GM18907 (cell line): ENCODE measurements at regions not wholly inside any gene's neighbourhood (a gene's known extent, or its start where the extent isn't known, plus 50 kb on each side); places are given as distances from the start of the nearest gene placed in this dataset.

ENCODE experiments used
- ATAC-seq: cut with Tn5 transposase; IDR thresholded peaks from one replicate; pipeline ENCODE4 v1.9.1; 2021; ENCODE audit warnings: mild to moderate bottlenecking, moderate library complexity; ENCODE audit not compliant: unreplicated experiment

DNA sequence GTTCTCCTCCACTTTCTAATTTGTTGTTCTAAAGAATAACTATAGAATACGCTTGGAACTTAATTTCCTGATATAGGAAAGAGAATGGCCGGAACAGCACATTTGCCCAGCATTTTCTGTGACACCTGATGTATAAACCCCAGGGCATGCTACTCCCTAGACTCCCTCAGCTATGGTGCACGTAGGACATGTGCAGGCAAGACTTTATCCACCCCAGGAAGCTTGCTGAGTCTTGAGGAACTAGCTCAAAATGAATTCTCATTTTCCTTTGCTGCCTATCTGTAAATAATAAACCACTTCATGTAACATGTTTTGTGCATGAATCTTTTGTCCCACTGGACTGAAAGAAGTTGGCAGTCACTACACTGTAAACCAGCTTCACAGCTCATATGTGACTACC lies 535.8 kb upstream of the SLITRK1 start:
- ATAC-seq: no peak

DNA sequence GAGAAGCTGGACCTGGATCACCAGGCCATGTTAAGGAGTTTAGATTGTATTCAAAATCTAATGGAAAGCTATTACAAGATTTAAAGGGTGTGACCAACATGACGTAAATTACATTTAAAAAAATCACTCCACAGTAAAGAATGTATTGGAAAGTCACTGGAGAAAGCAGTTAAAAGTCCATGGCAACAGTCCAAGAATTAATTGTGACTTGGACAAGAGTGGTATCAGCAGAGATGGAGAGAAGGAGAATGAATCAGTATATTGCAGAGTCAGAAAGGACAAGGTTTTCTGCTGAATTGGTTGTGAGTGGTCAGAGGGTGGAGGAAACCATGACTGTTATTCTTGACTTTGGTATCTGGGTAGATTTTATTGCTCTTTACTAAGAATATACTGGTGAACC lies 535.1 kb upstream of the SLITRK1 start:
- ATAC-seq: no peak

DNA sequence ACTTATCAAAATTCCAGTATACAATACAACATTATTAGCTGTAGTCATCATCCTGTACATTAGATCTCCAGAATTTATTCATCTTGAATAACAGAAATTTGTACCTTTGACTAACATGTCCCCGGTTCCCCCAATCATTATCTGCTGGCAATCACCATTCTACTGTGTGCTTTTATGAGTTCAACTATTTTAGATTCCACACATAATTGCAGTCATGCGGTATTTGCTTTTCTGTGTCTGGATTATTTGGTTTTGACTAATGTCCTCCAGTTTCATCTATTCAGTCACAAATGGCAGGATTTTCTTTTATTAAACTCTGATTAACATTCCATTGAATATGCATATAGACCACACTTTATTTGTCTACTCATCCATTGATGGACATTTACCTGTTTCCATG lies 530.7 kb upstream of the SLITRK1 start:
- ATAC-seq: no peak

DNA sequence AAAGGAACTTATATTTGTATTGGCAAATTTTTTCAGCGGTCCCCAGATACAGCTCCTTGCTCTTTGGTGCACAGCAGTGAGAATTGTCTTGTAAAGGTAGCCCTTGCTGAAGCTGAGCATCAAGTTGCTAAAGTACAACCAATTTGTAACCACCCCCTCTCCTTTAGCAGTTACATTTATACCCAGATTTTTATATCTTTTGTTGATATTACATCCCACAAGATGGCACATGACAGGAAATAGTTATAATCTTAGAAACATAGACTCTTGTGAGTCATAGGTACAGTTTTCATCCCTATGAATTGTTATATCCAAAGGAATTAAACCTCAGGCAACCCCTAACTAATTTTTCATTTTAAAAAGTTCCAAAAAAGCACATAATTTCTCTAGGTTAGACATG lies 523.0 kb upstream of the SLITRK1 start:
- no peak for ATAC-seq

DNA sequence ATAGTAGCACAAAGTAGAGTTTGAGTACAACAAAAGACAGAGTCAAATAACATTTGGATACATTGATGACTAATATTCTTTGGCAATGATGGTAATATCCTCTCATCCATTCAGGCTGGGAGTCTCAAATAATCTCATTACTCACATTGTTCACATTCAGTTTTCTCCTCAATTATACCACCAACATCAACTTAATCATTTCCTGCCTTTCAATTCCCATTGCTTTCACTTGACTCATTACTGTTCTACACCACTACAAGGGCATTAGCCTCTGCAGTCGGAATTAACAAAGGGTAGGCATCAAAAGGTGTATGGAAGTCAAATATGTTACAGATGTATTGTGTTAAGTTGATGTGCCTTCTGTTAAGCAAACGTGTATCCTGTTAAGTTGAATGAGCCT lies 518.4 kb upstream of the SLITRK1 start:
- ATAC-seq: no peak

DNA sequence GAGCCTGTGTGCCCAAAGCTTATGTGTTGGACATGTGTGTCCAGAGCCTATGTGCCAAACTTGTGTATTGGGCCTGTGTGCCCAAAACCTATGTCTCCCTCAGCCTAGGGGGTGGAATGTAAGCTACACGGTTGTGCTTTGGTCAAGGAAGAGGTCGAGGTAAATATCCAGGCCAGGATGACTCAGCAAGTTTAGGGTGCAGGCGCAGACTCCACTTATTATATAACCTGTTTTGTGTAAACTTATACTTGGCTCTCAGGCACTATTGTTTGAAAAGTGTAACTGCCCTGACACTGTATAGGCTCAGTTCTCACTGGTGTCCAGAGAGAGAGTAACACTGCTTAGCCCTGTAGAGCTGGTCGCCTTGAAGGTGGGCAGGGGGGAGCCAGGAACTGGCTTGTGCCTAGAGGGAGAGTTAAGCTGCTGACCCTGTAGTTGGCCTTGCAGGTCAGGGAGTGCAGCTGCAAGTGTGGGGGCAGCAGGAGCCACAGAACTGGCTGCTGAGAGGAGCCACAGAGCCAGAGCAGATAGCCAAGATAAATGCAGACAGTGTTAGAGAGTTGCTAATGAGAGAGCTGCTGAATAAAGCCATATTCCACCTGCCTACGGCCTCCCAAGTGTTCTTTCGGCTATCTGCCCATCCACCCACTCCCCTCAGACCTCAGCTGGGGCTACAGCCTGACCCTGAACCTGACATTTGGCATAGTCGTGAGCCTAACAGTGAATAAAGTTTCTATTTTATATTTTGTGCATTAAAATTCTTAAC lies 517.2 kb upstream of the SLITRK1 start:
- no peak for ATAC-seq

DNA sequence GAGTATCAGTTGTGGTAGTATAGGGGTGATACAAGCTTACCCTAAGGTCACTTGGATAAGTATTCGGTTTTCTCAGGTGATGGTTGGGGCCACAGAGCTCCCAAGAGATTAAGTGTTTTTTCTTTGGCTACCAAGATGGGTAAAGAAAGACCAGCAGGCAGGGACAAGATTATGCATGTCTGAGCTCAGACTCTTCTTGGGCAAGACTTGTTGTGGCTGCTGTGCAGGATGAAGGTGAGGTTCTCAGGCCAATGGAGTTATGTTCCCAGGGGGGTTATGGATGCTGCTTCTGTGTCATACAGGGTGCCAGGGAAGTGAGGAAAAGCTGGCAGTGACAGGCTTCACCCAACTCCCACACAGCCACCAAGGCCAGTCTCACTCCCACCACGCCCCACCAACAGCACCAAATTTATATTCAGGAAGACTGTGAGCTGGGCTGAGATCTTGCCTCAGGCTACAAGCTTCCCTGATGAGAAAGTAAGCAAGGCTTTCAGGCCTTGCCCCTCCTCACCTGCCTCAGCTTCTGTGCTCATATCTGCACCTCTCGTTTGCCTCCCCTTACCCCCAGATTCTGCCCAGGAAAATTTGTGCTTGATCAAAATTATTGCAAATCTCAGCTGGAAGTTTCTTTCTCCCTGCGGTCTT lies 511.8 kb upstream of the SLITRK1 start:
- no peak for ATAC-seq

DNA sequence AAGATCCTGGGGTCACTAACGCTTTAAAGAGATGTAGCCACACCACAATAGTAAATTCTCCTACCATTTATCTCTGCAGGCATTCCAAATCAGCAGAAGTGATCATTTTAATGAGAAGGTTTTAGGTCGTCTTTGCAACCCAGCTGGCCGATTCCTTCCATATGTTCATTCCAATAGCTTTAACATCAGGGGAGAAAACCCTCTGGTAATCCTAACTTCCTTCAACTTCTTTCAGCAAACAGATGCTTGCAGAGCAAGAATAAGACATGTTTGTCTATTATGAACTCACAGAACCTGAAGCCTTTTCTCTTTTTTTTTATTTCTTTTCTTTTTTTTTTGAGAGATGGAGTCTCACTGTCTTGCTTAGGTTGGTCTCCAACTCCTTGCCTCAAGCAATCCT lies 498.6 kb upstream of the SLITRK1 start:
- ATAC-seq: no peak

DNA sequence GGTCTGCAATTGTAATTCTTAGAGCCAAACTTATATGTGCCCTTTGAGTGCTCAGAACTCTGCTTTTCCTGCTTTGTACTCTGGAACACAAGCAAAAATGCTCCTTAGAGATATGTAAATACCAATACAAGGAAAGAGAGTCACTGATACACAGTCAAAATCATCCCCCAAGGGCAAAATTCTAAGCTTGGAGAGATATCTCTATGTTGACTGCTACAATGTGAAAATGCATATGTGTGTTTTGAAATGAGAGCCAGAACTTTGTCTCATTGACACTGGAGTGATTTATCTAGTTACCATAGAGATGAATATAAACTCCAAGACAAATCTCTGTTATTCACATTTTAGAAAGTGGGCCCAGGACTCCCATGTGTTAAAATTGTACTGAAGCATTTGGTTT lies 494.8 kb upstream of the SLITRK1 start:
- no peak for ATAC-seq

DNA sequence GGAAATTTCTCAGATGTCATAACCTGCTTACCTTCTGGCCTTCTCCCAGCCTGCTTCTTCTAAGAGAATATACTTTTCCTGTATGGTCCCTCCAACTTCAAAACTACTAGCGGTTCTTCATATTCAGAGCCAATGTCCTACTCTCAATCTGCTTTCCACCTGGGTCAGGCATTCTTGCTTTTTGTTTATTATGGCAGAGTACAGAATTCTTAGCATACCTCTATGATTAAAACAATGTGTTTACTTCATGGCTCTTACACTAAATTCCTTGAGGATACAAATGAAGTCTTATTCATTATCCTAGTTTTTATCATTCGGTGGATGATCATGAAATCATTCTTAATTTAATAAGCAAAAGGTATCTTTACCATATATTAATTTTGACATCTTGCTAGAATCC lies 484.2 kb upstream of the SLITRK1 start:
- ATAC-seq: no peak

DNA sequence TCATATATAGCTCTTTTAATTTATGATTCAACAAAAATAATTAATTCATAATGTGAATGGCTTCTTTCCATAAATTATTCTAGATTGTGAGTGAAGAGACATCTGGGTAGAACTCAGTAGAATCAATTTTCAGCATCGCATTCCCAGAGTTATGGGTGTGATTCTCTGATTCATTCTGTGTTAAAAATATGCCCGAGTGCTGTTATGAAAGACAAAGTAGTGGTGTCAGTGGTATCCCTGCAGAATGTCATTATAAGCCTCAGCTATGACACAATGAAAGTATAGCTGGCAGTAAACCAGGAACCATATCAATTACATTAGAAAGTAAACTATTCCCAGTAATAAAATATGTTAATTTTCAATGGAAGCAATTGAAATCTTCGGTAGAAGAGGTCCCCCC lies 480.5 kb upstream of the SLITRK1 start:
- ATAC-seq: no peak

DNA sequence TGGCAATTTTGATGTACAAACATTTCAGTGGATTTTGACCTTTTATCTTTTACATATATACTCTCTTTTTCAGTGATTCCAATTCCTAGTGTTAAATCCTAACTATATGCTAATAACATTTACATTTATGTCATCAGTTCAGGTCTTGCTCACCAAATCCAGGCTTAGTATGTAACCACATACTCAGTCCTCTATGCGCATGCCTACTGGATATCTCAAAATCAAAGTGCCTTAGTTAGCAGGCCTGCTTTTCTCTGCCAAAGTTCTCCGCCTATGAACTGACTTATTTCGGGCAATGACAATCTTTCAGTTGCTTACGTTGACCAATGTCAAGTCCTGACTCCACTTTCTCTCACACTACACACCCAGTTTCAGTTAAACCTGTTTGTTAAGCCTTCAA lies 478.5 kb upstream of the SLITRK1 start:
- no peak for ATAC-seq

DNA sequence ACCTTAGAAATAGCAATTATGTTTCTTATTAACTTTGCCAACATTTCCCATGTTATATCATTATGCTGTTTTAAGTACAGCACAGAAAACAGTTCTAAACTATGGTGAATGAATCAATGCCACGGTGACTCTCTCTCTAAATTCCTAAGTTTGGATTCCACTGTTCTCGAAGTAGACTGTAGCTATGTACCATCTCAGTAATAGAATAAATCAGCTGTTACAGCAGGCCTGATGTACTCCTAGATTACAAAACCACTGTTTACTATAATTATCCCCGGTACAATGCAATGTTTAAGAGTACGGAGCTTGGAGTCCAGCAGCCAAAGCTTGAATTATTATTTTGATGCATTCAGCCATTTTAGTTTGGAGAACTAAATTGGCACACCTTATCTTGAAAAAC lies 476.3 kb upstream of the SLITRK1 start:
- no peak for ATAC-seq

DNA sequence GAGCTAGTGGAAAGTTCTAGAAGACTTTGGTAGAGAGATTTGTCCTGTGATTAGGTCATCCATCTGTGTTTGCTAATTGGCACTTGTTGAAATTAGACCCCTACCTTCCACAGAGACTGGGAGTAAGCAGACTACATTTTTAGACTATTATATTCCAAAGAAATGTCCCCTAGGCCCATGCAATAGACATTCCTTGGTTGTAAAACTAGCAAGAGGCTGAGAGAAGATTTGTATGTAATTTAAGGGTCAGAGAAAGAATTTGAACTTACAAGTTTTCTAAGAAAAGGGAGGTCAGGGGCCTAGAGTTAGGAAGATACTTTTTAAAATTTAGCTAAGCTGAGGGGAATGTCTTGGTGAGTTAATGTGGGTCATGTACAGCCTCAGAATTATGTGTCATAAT lies 470.7 kb upstream of the SLITRK1 start:
- no peak for ATAC-seq

DNA sequence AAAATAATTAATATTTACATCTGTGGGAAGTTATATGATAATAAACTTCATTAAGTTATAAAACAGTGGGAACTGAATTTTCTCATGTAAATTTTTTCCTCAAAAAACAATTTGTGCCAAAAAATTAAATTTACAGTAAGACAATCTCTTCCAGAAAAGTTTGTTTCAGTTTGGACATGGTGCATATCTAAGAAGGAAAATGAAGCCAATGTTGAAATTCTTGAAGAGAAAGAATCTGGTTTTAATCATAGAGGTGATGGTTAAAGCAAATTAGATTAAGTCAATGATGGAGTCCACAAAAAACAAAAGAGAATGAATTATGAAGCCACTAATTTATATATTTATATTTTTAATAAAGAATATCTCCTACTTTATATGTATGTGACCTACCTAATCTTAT lies 457.2 kb upstream of the SLITRK1 start:
- no peak for ATAC-seq

DNA sequence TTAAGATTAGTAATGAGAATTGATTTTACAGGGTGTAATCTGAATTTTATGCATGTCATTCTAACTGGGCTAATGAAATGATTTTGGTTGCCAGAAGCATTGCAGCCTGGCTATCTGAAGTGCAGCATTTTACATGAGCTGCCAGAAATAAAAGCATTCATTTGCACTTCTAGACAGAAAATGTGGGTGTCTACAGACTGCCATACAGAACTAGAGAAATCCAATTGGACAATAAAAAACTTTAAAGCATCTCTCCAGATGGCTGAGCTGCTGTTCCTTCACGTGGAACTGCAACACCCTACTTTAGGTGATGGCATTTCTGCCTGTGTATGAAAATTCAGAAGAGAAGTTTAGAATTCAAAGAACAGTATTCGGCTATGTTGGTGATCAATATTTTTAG lies 450.1 kb upstream of the SLITRK1 start:
- ATAC-seq: no peak

DNA sequence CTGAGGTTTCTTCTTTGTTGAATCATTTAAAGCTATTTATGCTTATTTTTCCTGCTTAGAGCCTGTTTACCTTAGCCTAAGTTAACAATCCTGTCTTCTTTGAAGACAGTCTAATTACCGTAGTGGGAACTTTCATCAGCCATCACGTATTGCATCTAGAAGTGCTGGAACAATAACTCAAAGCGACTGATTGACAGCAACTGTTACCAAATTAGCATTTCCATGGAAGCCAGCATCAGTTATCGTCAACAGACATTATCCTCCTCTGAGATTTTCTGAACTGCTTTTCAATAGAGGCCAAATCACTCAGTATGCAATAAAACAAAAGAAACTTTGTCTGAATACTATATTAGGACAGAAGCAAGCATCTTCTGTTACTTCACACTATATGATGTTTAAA lies 433.3 kb upstream of the SLITRK1 start:
- no peak for ATAC-seq

DNA sequence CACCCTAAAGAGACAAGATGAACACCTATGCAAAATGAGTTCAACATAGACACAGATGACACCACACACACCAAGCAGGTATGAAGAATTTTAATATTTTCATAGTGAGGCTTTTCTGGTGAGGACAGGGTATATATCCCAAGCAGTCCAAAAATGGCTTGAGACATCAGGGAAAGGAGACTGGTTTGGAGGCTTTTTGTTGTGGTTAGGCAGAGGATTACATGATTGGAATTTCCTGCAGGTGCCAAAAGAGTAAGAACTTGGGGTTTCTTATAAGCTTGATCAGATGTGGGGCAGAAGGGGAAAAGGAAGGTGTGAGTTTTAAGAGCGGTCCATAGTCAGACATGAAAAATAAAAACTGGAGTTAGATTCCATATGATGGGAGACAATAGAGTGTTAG lies 420.8 kb upstream of the SLITRK1 start:
- no peak for ATAC-seq

DNA sequence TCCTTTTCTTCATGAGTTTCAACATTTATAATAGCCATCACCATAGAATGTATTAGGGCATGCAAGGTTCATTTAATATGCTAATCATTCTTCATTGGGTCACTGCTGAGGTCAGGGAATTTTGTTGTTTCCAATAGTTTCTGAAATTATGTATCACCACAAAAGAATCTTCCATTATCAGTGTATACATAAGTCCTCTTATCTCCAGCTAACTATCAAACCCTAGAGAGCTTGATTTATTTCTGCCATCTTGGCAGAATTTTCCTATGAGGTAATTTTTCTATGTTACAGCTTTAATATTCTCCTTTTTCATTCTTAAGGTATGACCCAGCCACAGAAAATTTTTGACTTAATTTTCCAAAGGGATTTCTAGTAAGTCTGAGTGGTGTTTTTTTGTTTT lies 415.0 kb upstream of the SLITRK1 start:
- no peak for ATAC-seq

DNA sequence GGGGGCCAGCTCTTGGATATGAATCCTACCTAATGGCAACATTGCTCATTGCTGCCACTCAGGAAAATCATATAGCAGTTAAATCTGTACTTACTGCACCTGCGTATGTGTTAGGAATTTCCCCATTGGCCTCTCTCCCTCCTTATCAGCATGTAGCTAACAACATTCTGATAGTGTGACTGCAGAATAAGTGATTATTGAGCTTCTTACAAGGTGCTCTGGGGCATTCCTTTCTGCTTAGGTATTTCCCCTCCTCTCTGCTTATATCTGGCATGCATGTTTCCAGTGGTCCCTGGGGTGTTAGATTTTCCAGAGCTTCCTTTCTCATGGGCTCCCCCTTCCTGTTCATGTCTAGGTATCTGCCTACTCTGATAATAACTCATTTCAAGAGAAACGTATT lies 414.1 kb upstream of the SLITRK1 start:
- no peak for ATAC-seq

DNA sequence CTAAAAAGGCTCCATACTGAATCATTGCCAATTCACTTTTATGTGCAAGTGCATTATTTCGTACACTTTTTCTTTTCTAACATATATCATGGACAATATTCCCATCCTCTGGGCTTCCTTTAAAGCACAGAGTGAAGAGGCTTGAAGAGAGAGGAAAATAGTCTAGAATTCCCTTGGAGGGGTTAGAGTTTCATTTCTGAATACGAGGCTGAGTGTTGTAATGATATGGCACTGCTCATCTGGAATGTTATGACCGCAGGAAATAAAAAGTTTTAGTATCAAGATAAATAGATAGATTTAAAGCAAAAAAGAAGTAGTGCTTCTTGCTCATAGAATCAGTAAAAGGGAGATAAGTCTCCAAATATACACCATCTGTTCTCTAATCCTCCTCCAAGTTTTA lies 412.3 kb upstream of the SLITRK1 start:
- ATAC-seq: no peak

DNA sequence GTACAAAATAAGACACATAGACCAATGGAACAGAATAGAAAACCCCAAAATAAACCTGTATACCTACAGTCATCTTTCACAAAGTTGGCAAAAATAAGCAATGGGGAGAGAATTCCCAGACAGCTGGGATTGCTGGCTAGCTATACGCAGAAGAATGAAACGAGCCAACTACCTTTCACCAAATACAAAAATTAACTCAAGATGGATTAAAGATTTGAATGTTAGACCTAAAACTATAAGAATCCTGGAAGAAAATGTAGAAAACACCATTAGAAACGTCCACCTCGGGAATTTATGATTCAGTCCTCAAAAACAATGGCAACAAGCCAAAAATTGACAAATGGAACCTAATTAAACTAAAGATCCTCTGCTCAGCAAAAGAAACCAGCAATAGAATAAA lies 408.1 kb upstream of the SLITRK1 start:
- ATAC-seq: no peak

DNA sequence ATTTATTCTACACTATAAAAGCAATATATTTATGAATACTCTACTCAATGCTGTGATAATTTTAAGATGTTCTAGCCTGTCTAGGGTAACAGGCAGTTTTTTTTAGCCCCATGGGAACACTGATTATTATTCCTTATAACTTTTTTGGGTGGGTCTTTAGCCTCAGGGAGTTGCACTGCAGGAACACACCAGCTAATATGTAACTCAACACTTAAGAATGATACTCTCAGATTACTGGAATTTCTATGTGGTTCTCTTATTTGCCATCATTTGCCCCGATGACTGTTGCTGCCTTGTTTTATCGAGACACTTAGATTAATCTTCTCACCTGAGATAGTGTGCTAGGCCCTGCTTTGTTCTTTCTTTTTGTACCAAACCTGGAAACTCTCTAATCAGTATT lies 396.9 kb upstream of the SLITRK1 start:
- ATAC-seq: no peak
